HL-60 (cell line): ENCODE measurements at regions not wholly inside any gene's neighbourhood (a gene's known extent, or its start where the extent isn't known, plus 50 kb on each side); places are given as distances from the start of the nearest gene placed in this dataset.

ENCODE experiments used
- GABPA ChIP-seq: IDR thresholded peaks from 2 replicates; pipeline ENCODE4 v1.6.1; 2012; ENCODE audit warnings: low read depth
- POLR2AphosphoS5 ChIP-seq: IDR thresholded peaks from 2 replicates; pipeline ENCODE4 v1.6.1; 2012; ENCODE audit warnings: low read depth
- SPI1 ChIP-seq: IDR thresholded peaks from 2 replicates; pipeline ENCODE4 v1.6.1; 2012; ENCODE audit warnings: low read depth, mild to moderate bottlenecking, borderline replicate concordance
- TF ChIP-seq, protein P1 (sequence below): IDR thresholded peaks from one replicate; pipeline ENCODE4 v1.5.1; 2011; ENCODE audit warnings: low read length, control low read depth, inconsistent platforms; ENCODE audit not compliant: insufficient read depth
- TF ChIP-seq, protein P2 (sequence below): IDR thresholded peaks from 2 replicates; pipeline ENCODE4 v1.6.1; 2012; ENCODE audit warnings: low read depth; ENCODE audit not compliant: insufficient replicate concordance

DNA sequence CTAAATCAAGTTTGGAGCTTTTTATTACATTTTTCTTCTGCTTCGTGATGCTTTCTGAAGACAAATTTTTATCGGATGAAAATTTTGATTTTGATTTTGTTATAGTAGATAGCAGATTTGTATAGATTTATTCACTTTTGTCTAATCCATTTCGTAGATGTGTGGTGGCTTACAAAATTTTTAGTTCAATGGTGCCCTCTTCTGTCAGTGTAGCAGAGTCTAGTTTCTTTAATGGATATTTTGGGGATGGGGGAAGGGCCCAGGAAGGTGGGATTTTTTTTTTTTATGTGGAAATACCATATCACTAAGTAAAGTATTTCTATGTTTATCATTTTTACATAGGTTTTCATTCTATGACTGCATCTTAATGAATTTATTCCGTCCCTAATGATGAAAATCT, 259.9 kb upstream of the TARS1 start:
- TF ChIP-seq, protein P1, sequence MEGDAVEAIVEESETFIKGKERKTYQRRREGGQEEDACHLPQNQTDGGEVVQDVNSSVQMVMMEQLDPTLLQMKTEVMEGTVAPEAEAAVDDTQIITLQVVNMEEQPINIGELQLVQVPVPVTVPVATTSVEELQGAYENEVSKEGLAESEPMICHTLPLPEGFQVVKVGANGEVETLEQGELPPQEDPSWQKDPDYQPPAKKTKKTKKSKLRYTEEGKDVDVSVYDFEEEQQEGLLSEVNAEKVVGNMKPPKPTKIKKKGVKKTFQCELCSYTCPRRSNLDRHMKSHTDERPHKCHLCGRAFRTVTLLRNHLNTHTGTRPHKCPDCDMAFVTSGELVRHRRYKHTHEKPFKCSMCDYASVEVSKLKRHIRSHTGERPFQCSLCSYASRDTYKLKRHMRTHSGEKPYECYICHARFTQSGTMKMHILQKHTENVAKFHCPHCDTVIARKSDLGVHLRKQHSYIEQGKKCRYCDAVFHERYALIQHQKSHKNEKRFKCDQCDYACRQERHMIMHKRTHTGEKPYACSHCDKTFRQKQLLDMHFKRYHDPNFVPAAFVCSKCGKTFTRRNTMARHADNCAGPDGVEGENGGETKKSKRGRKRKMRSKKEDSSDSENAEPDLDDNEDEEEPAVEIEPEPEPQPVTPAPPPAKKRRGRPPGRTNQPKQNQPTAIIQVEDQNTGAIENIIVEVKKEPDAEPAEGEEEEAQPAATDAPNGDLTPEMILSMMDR: no peak
- no peak for TF ChIP-seq POLR2AphosphoS5
- TF ChIP-seq, protein P2, sequence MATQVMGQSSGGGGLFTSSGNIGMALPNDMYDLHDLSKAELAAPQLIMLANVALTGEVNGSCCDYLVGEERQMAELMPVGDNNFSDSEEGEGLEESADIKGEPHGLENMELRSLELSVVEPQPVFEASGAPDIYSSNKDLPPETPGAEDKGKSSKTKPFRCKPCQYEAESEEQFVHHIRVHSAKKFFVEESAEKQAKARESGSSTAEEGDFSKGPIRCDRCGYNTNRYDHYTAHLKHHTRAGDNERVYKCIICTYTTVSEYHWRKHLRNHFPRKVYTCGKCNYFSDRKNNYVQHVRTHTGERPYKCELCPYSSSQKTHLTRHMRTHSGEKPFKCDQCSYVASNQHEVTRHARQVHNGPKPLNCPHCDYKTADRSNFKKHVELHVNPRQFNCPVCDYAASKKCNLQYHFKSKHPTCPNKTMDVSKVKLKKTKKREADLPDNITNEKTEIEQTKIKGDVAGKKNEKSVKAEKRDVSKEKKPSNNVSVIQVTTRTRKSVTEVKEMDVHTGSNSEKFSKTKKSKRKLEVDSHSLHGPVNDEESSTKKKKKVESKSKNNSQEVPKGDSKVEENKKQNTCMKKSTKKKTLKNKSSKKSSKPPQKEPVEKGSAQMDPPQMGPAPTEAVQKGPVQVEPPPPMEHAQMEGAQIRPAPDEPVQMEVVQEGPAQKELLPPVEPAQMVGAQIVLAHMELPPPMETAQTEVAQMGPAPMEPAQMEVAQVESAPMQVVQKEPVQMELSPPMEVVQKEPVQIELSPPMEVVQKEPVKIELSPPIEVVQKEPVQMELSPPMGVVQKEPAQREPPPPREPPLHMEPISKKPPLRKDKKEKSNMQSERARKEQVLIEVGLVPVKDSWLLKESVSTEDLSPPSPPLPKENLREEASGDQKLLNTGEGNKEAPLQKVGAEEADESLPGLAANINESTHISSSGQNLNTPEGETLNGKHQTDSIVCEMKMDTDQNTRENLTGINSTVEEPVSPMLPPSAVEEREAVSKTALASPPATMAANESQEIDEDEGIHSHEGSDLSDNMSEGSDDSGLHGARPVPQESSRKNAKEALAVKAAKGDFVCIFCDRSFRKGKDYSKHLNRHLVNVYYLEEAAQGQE: no peak
- TF ChIP-seq GABPA: no peak
- TF ChIP-seq SPI1: no peak
